ENCODE measurements at regions not wholly inside any gene's neighbourhood (a gene's known extent, or its start where the extent isn't known, plus 50 kb on each side); places are given as distances from the start of the nearest gene placed in this dataset.
"Not testable (repeated sequence)": the region's sequence is repeated elsewhere in the genome, so short reads cannot be mapped to it uniquely, and the experiment has no call there.

GRCh38 chr2:209162129-209162528 lies 261.7 kb upstream of the MAP2 start:
- no peak overlapping the region for H3K27ac ChIP-seq
- no peaks in the 10 kb centered on the region for H3K27me3 ChIP-seq (ENCODE audit: insufficient read depth, low read depth)
- no peak overlapping the region for H3K4me2 ChIP-seq
- H3K79me2 ChIP-seq (ENCODE audit: insufficient read depth, low read depth), result no peaks in the 10 kb centered on the region
- no peak for TF ChIP-seq CTCF (conservative IDR thresholded peaks at IDR 0.05; ENCODE audit: low read depth, low read length)
- no peak overlapping the region for H2AFZ ChIP-seq (ENCODE audit: low read depth)
- H3K4me3 ChIP-seq (IDR thresholded peaks at IDR 0.05; ENCODE audit: insufficient read depth, low read depth, low read length), result no peak overlapping the region
- no peaks in the 10 kb centered on the region for H4K20me1 ChIP-seq (ENCODE audit: insufficient read depth)
- H3K36me3 ChIP-seq (ENCODE audit: insufficient read depth), result no peaks in the 10 kb centered on the region
- no peaks in the 10 kb centered on the region for H3K4me1 ChIP-seq (ENCODE audit: low read depth, poor library complexity, severe bottlenecking)
- H3K9ac ChIP-seq, result no peak overlapping the region

- Histone ChIP-seq H2AFZ (ENCODE audit: low read depth) (no peak overlapping the region), H3K27ac (no peak overlapping the region), H3K4me2 (no peak overlapping the region), H3K79me2 (ENCODE audit: insufficient read depth, low read depth) (no peaks in the 10 kb centered on the region), H4K20me1 (ENCODE audit: insufficient read depth) (no peaks in the 10 kb centered on the region), H3K36me3 (ENCODE audit: insufficient read depth) (no peaks in the 10 kb centered on the region), H3K4me1 (ENCODE audit: low read depth, poor library complexity, severe bottlenecking) (no peaks in the 10 kb centered on the region), H3K4me3 (IDR thresholded peaks at IDR 0.05; ENCODE audit: insufficient read depth, low read depth, low read length) (no peak overlapping the region), H3K9ac (no peak overlapping the region), H3K27me3 (ENCODE audit: insufficient read depth, low read depth) (no peaks in the 10 kb centered on the region)
- no peak for TF ChIP-seq CTCF (conservative IDR thresholded peaks at IDR 0.05; ENCODE audit: low read depth, low read length)
Measured at GRCh38 chr2:209181984-209182383, 241.9 kb upstream of the MAP2 start.

DNA sequence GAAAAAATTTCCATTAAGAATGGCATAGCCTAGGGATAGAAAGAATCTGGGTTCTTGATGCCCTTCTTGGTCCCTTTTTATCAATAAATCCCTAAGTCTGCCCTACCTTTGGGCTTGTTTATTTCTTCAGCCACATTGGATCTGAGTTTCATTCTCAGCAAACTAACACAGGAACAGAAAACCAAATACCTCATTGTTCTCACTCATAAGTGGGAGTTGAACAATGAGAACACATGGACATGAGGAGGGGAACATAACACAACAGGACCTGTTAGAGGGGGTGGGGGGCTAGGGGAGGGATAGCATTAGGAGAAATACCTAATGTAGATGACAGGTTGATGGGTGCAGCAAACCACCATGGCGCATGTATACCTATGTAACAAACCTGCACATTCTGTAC lies 237.0 kb upstream of the MAP2 start:
- H3K4me3 ChIP-seq (IDR thresholded peaks at IDR 0.05; ENCODE audit: insufficient read depth, low read depth, low read length); H3K9ac ChIP-seq; H3K79me2 ChIP-seq (ENCODE audit: insufficient read depth, low read depth); H3K36me3 ChIP-seq (ENCODE audit: insufficient read depth); H2AFZ ChIP-seq (ENCODE audit: low read depth); H3K4me2 ChIP-seq; H3K27ac ChIP-seq; H4K20me1 ChIP-seq (ENCODE audit: insufficient read depth); H3K4me1 ChIP-seq (ENCODE audit: low read depth, poor library complexity, severe bottlenecking); H3K27me3 ChIP-seq (ENCODE audit: insufficient read depth, low read depth): not testable (repeated sequence)

GRCh38 chr2:209189893-209190292 lies 234.0 kb upstream of the MAP2 start:
- no peak overlapping the region for H2AFZ ChIP-seq (ENCODE audit: low read depth)
- H3K4me3 ChIP-seq (IDR thresholded peaks at IDR 0.05; ENCODE audit: insufficient read depth, low read depth, low read length), result no peak overlapping the region
- H3K4me2 ChIP-seq, result no peak overlapping the region
- H3K27me3 ChIP-seq (ENCODE audit: insufficient read depth, low read depth), result no peaks in the 10 kb centered on the region
- no peaks in the 10 kb centered on the region for H4K20me1 ChIP-seq (ENCODE audit: insufficient read depth)
- H3K27ac ChIP-seq, result no peak overlapping the region
- peaks cover 10% of the 10 kb centered on the region for H3K4me1 ChIP-seq (ENCODE audit: low read depth, poor library complexity, severe bottlenecking)
- no peak overlapping the region for H3K9ac ChIP-seq
- no peaks in the 10 kb centered on the region for H3K79me2 ChIP-seq (ENCODE audit: insufficient read depth, low read depth)
- no peaks in the 10 kb centered on the region for H3K36me3 ChIP-seq (ENCODE audit: insufficient read depth)
- no peak for TF ChIP-seq CTCF (conservative IDR thresholded peaks at IDR 0.05; ENCODE audit: low read depth, low read length)

DNA sequence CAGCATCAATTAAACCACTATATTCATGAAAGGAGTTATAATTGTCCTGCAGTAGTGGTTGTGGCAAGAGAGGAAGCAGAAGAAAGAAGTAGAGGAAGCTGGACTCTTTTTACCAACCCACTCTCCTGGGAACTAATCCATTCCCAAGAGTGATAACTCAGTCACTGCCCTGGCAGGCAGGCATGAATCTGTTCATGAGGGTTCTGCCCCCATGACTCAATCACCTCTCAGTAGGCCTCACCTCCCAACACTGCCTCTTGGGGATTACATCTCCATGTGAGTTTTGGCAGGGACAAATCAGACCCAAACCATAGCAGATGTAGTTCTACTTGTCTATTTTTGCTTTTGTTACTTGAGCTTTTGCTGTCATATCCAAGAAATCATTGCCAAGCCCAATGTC lies 232.7 kb upstream of the MAP2 start:
- H3K27ac ChIP-seq, result no peak overlapping the region
- H3K4me1 ChIP-seq (ENCODE audit: low read depth, poor library complexity, severe bottlenecking), result peaks cover 10% of the 10 kb centered on the region
- no peak overlapping the region for H3K4me3 ChIP-seq (IDR thresholded peaks at IDR 0.05; ENCODE audit: insufficient read depth, low read depth, low read length)
- no peaks in the 10 kb centered on the region for H4K20me1 ChIP-seq (ENCODE audit: insufficient read depth)
- no peak overlapping the region for H3K9ac ChIP-seq
- no peak overlapping the region for H2AFZ ChIP-seq (ENCODE audit: low read depth)
- no peak for TF ChIP-seq CTCF (conservative IDR thresholded peaks at IDR 0.05; ENCODE audit: low read depth, low read length)
- no peak overlapping the region for H3K4me2 ChIP-seq
- no peaks in the 10 kb centered on the region for H3K36me3 ChIP-seq (ENCODE audit: insufficient read depth)
- no peaks in the 10 kb centered on the region for H3K79me2 ChIP-seq (ENCODE audit: insufficient read depth, low read depth)
- H3K27me3 ChIP-seq (ENCODE audit: insufficient read depth, low read depth), result no peaks in the 10 kb centered on the region
